Ecto neural progenitor cell (in vitro differentiated cells): ENCODE measurements at regions not wholly inside any gene's neighbourhood (a gene's known extent, or its start where the extent isn't known, plus 50 kb on each side); places are given as distances from the start of the nearest gene placed in this dataset.
"Not testable (repeated sequence)": the region's sequence is repeated elsewhere in the genome, so short reads cannot be mapped to it uniquely, and the experiment has no call there.

Experiments used
- DNase-seq: peaks from one replicate; pipeline ENCODE4 v3.0.0-alpha.2; 2018; ENCODE audit warnings: low spot score

DNA sequence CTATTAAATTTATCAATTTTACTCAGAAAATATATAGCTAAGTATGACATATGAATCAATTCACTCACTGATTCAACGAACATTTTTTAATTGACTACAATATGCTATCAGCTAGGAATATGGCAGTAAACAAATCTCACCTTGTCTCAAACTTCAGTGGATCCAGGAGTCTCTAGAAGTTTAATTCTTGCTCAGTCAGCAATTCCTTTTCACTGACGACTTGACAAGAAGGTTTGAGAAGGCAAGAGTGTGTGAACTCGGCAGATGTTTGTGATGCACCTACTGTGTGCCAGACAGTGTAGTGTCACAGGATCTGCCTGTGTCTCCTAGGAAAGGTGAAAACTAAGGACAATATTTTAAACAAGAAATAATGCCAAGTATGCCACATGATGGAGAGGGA, 4175.7 kb upstream of the OR11H1 start:
- DNase-seq = not testable (repeated sequence)

DNA sequence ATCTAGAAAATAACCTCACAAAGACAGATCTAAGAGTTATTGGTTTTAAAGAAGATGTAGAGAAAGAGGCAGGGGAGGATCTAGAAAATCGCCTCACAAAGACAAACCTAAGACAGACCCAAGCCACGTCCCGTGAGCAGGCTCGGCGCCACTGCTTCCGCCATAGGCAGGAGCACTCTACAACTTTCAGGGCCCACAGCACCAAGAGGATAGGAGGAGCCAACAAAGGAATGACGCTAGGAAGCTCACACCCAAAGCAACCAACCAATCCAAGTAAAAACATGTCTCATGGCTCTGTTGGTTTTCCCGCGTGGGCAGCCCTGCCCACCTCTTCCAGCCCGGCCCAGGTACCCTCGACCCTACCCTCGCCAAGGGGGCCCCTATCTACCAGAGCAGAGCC, 4167.4 kb upstream of the OR11H1 start:
- DNase-seq = no peak

DNA sequence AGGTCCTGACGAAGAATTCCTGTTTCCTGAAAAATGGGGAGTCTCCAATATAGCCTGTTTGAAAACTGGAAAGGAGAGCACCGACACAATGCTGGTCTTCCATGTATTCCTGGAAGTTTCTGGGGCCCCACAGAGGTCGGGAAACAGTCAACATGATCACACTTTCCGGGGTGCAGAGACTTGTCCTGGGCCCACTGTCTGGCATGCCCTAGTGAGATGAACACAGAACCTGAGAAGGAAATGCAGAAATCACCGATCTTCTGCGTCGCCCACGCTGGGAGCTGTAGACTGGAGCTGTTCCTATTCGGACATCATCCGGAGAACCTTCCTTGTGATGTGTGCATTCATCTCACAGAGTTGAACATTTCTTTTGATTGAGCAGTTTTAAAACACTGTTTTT, 4166.5 kb upstream of the OR11H1 start:
- DNase-seq = not testable (repeated sequence)

DNA sequence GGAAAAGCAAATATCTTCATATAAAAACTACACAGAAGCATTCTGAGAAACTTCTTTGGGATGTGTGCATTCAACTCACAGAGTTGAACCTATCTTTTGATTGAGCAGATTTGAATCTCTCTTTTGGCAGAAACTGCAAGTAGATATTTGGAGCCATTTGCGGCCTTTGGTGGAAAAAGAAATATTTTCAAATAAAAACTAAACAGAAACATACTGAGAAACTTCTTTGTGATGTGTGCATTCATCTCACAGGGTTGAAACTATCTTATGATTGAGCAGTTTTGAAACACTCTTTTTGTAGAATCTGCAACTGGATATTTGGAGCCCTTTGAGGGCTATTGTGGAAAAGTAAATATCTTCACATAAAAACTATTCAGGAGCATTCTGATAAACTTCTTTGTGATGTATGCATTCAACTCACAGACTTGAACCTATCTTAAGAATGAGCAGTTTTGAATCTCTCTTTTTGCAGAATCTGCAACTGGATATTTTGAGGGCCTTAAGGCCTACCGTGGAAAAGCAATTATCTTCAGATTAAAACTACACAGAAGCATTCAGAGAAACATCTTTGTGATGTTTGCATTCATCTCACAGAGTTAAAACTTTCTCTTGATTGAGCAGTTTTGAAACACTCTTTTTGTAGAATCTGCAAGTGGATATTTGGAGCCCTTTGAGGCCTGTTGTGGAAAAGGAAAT, 4158.2 kb upstream of the OR11H1 start:
- not testable (repeated sequence) for DNase-seq

DNA sequence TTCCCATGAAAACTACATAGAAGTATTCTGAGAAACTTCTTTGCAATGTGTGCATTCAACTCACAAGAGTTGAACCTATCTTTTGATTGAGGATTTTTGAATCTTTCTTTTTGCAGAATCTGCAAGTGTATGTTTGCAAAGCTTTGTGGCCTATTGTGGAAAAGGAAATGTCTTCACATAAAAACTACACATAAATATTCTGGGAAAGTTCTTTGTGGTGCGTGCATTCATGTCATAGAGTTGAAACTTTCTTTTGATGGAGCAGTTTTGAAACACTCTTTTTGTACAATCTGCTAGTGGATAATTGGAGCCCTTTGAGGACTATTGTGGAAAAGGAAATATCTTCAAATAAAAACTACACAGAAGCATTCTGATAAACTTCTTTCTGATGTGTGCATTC, 4157.7 kb upstream of the OR11H1 start:
- DNase-seq = not testable (repeated sequence)
